GM12878 (cell line): ENCODE measurements at regions not wholly inside any gene's neighbourhood (a gene's known extent, or its start where the extent isn't known, plus 50 kb on each side); places are given as distances from the start of the nearest gene placed in this dataset.
"Not testable (repeated sequence)": the region's sequence is repeated elsewhere in the genome, so short reads cannot be mapped to it uniquely, and the experiment has no call there.

Experiments used
- ATAC-seq: fragments of 200-7000 bp; cut with Tn5 transposase; 3 replicates; pipeline ENCODE4 v1.9.1; 2020; ENCODE audit warnings: mild to moderate bottlenecking, moderate library complexity
- BruUV-seq: library from RNA; stranded (reverse); fragments of 400-500 nt; replicated peaks from 2 replicates; lab custom pipeline; 2021; lab: Mats Ljungman, UMichigan
- CTCF ChIA-PET: fragments of 300-600 bp; sonication (Branson Sonifier 250); formaldehyde crosslinking; extraction: SDS; loops from one replicate; lab custom pipeline; 2021; ENCODE audit warnings: inconsistent platforms; lab: Yijun Ruan, JAX
- POLR2A ChIA-PET: fragments of 350-600 bp; formaldehyde crosslinking; extraction: SDS; loops from one replicate; lab custom pipeline; 2021; ENCODE audit warnings: inconsistent platforms; lab: Charles Lee
- RAD21 ChIA-PET: fragments of 300-600 bp; sonication (Branson Sonifier 250); formaldehyde crosslinking; loops from one replicate; lab custom pipeline; 2023; ENCODE audit warnings: antibody characterized with exemption; ENCODE audit not compliant: unreplicated experiment; lab: Charles Lee
- SMC1A ChIA-PET: fragments of 300-600 bp; sonication (Branson Sonifier 250); formaldehyde crosslinking; loops from one replicate; lab custom pipeline; 2023; ENCODE audit not compliant: unreplicated experiment, uncharacterized antibody; lab: Charles Lee
- DNase-seq: peaks from one replicate; pipeline ENCODE4 v3.0.0-alpha.2; 2011; ENCODE audit warnings: low read depth, low spot score
- FAIRE-seq: peaks from 3 replicates; lab custom pipeline; 2011; peaks lifted over from hg19 to GRCh38; lab: Jason Lieb, UNC
- H2AFZ ChIP-seq: 2 replicates; pipeline ENCODE4 v1.6.0; 2011; ENCODE audit warnings: low read depth, low read length, control low read depth; ENCODE audit not compliant: control insufficient read depth
- H3K27ac ChIP-seq: 2 replicates; pipeline ENCODE4 v1.5.1; 2011; ENCODE audit warnings: control low read depth; ENCODE audit not compliant: control insufficient read depth, insufficient read depth
- H3K27me3 ChIP-seq, 2 experiments: replicated peaks in 1 of 2; 2 replicates each; pipeline versions ENCODE4 v1.6.0 to v1.6.1; 2011; ENCODE audit warnings: low read length in 1 of 2; ENCODE audit not compliant: control insufficient read depth in 2 of 2, insufficient read depth in 2 of 2
- H3K36me3 ChIP-seq, 2 experiments: 2 replicates each; pipeline ENCODE4 v1.5.1; 2011; ENCODE audit warnings: low read length in 1 of 2; ENCODE audit not compliant: control insufficient read depth in 2 of 2, insufficient read depth in 2 of 2
- H3K4me1 ChIP-seq: 2 replicates; pipeline ENCODE4 v1.6.1; 2011; ENCODE audit warnings: mild to moderate bottlenecking, low read length, moderate library complexity, mixed read lengths; ENCODE audit not compliant: control insufficient read depth, insufficient read depth
- H3K4me2 ChIP-seq: 2 replicates; pipeline ENCODE4 v1.6.0; 2011; ENCODE audit warnings: control low read depth; ENCODE audit not compliant: control insufficient read depth, insufficient read depth
- H3K4me3 ChIP-seq: fragments of 200-600 bp; sonication (generic); 2 replicates; pipeline ENCODE4 v1.5.1; 2016
- H3K79me2 ChIP-seq: 2 replicates; pipeline ENCODE4 v1.6.0; 2011; ENCODE audit warnings: low read length; ENCODE audit not compliant: control insufficient read depth, insufficient read depth
- H3K9ac ChIP-seq: 2 replicates; pipeline ENCODE4 v1.8.0; 2011; ENCODE audit warnings: low read length, control low read depth, mixed read lengths; ENCODE audit not compliant: control insufficient read depth, insufficient read depth
- H3K9me3 ChIP-seq: replicated peaks from 3 replicates; pipeline ENCODE4 v1.5.1; 2011; ENCODE audit warnings: mild to moderate bottlenecking, low read length; ENCODE audit not compliant: control insufficient read depth, insufficient read depth
- H4K20me1 ChIP-seq: 2 replicates; pipeline ENCODE4 v1.6.0; 2011; ENCODE audit not compliant: control insufficient read depth, insufficient read depth
- CHD1 ChIP-seq: IDR thresholded peaks from 2 replicates; pipeline ENCODE4 v1.6.1; 2012; ENCODE audit warnings: low read depth, low read length, improper control_type of control experiment
- DPF2 ChIP-seq: fragments of 450-650 bp; IDR thresholded peaks from 2 replicates; pipeline ENCODE4 v1.6.1; 2017; ENCODE audit warnings: mild to moderate bottlenecking
- E2F4 ChIP-seq: IDR thresholded peaks from 2 replicates; pipeline ENCODE4 v1.6.1; 2012; ENCODE audit warnings: low read depth, low read length, improper control_type of control experiment
- EED ChIP-seq: sonication (generic); IDR thresholded peaks from 2 replicates; pipeline ENCODE4 v1.6.1; 2016; ENCODE audit warnings: antibody characterized with exemption, low read depth
- ESRRA ChIP-seq: IDR thresholded peaks from 2 replicates; pipeline ENCODE4 v1.6.1; 2012; ENCODE audit warnings: mild to moderate bottlenecking, low read length, improper control_type of control experiment
- FOXK2 ChIP-seq: fragments of 450-650 bp; IDR thresholded peaks from 2 replicates; pipeline ENCODE4 v1.6.1; 2017; ENCODE audit warnings: mild to moderate bottlenecking, moderate library complexity
- HDGF ChIP-seq: fragments of 450-650 bp; IDR thresholded peaks from 2 replicates; pipeline ENCODE4 v1.6.1; 2016; ENCODE audit warnings: antibody characterized with exemption
- IKZF2 ChIP-seq, 2 experiments: fragments of 450-650 bp; IDR thresholded peaks; 2 replicates each; pipeline ENCODE4 v1.6.1; 2017; ENCODE audit warnings: mild to moderate bottlenecking in 2 of 2, moderate library complexity in 2 of 2
- PML ChIP-seq: IDR thresholded peaks from 2 replicates; pipeline ENCODE4 v1.6.1; 2012; ENCODE audit warnings: low read length, inconsistent platforms
- POLR2AphosphoS5 ChIP-seq: IDR thresholded peaks from 2 replicates; pipeline ENCODE4 v1.6.1; 2011; ENCODE audit warnings: mild to moderate bottlenecking, low read length, inconsistent platforms
- SMARCA5 ChIP-seq: fragments of 450-650 bp; IDR thresholded peaks from 2 replicates; pipeline ENCODE4 v1.6.1; 2017; ENCODE audit warnings: mild to moderate bottlenecking
- SPI1 ChIP-seq: IDR thresholded peaks from 2 replicates; pipeline ENCODE4 v1.6.1; 2011; ENCODE audit warnings: low read depth, mild to moderate bottlenecking, low read length, moderate library complexity, borderline replicate concordance; ENCODE audit not compliant: insufficient read depth
- TBL1XR1 ChIP-seq: IDR thresholded peaks from 2 replicates; pipeline ENCODE4 v1.6.1; 2012; ENCODE audit warnings: low read depth, low read length, improper control_type of control experiment
- ZNF622 ChIP-seq: fragments of 450-650 bp; IDR thresholded peaks from 2 replicates; pipeline ENCODE4 v1.6.1; 2017; ENCODE audit warnings: mild to moderate bottlenecking, inconsistent platforms
- WGBS: methylation state at CpG from one replicate; pipeline ENCODE4 v1.1.6; 2016; ENCODE audit warnings: low lambda C conversion rate; ENCODE audit not compliant: insufficient replicate concordance, insufficient coverage; ENCODE audit errors: missing lambda C conversion rate; 5-methylcytosine and 5-hydroxymethylcytosine counted together
- in situ Hi-C: fragments of 300-500 bp; cut with MboI; formaldehyde crosslinking; loops from 9 replicates; pipeline ENCODE4 v1.14.3; 2018; ENCODE audit warnings: mixed read lengths
- intact Hi-C: fragments of 100-400 bp; cut with micrococcal nuclease; formaldehyde crosslinking; loops from one replicate; pipeline ENCODE4 v1.14.2; 2022; ENCODE audit not compliant: unreplicated experiment
- TF ChIP-seq, protein P1 (sequence below): fragments of 450-650 bp; formaldehyde crosslinking; IDR thresholded peaks from 2 replicates; pipeline ENCODE4 v1.5.0; 2022; ENCODE audit warnings: mild to moderate bottlenecking, missing genetic modification characterization

- Histone ChIP-seq H4K20me1 (no peaks in the 10 kb centered on the region), H3K36me3 (no peaks in the 10 kb centered on the region), H3K9me3 (no peaks in the 10 kb centered on the region; the same call in 2 of the 3 replicates), H3K4me1 (no peaks in the 10 kb centered on the region), H3K27me3 (no peaks in the 10 kb centered on the region), H3K4me2 (no peak overlapping the region), H3K27ac (no peak overlapping the region), H3K9ac (no peak overlapping the region), H3K4me3 (no peak overlapping the region), H2AFZ (no peak overlapping the region), H3K79me2 (no peaks in the 10 kb centered on the region)
- 46% methylated on average over 5 of the region's 5 CpGs for whole genome bisulfite sequencing
- RAD21 ChIA-PET, result no interaction called here
- BruUV-seq, result no TSS peak
- intact Hi-C loops, result no loop called here
- in situ Hi-C loops, result no loop called here
- FAIRE-seq, result no peak
- ATAC-seq, result no peak
- POLR2A ChIA-PET, result no interaction called here
- DNase-seq, result no peak
- SMC1A ChIA-PET, result no interaction called here
- TF ChIP-seq DPF2 (no peak), ZNF622 (no peak), SPI1 (no peak), E2F4 (no peak), IKZF2 (IDR thresholded peaks at IDR 0.05) (no peak), ESRRA (no peak), CHD1 (no peak), SMARCA5 (no peak), EED (no peak), TBL1XR1 (no peak), POLR2AphosphoS5 (no peak), FOXK2 (no peak), PML (no peak), HDGF (no peak)
- TF ChIP-seq, protein P1, sequence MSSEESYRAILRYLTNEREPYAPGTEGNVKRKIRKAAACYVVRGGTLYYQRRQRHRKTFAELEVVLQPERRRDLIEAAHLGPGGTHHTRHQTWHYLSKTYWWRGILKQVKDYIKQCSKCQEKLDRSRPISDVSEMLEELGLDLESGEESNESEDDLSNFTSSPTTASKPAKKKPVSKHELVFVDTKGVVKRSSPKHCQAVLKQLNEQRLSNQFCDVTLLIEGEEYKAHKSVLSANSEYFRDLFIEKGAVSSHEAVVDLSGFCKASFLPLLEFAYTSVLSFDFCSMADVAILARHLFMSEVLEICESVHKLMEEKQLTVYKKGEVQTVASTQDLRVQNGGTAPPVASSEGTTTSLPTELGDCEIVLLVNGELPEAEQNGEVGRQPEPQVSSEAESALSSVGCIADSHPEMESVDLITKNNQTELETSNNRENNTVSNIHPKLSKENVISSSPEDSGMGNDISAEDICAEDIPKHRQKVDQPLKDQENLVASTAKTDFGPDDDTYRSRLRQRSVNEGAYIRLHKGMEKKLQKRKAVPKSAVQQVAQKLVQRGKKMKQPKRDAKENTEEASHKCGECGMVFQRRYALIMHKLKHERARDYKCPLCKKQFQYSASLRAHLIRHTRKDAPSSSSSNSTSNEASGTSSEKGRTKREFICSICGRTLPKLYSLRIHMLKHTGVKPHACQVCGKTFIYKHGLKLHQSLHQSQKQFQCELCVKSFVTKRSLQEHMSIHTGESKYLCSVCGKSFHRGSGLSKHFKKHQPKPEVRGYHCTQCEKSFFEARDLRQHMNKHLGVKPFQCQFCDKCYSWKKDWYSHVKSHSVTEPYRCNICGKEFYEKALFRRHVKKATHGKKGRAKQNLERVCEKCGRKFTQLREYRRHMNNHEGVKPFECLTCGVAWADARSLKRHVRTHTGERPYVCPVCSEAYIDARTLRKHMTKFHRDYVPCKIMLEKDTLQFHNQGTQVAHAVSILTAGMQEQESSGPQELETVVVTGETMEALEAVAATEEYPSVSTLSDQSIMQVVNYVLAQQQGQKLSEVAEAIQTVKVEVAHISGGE (CRISPR knock-in tag), result no peak
- CTCF ChIA-PET, result interaction anchor here (1.4 to 1.5 kb wide), 2 partner anchors 37 to 104 kb away, joined by 3 to 4 read pairs; no protein-coding TSS in a partner anchor
Observed at GRCh38 chr5:56375011-56375410, 141.9 kb upstream of the ANKRD55 start.

- DNase-seq, H3K9ac ChIP-seq, H3K4me1 ChIP-seq, H4K20me1 ChIP-seq, H3K9me3 ChIP-seq, POLR2A ChIA-PET, BruUV-seq, H3K79me2 ChIP-seq, H3K27me3 ChIP-seq, CTCF ChIA-PET, H3K4me3 ChIP-seq, H3K36me3 ChIP-seq, in situ Hi-C loops, ATAC-seq, FAIRE-seq, intact Hi-C loops, H3K4me2 ChIP-seq, RAD21 ChIA-PET, H3K27ac ChIP-seq, H2AFZ ChIP-seq, SMC1A ChIA-PET: not testable (repeated sequence)
- WGBS, result 82% methylated on average over 15 of the region's 31 CpGs
Observed at GRCh38 chr5:56372491-56372890, 139.4 kb upstream of the ANKRD55 start.
